Left lung (tissue), 4 donors: ENCODE measurements at regions not wholly inside any gene's neighbourhood (a gene's known extent, or its start where the extent isn't known, plus 50 kb on each side); places are given as distances from the start of the nearest gene placed in this dataset.
"Not testable (repeated sequence)": the region's sequence is repeated elsewhere in the genome, so short reads cannot be mapped to it uniquely, and the experiment has no call there.

Source experiments
- ATAC-seq: fragments of 200-7000 bp; cut with Tn5 transposase; one replicate; pipeline ENCODE4 v1.9.1; 2020; ENCODE audit warnings: moderate library complexity
- DNase-seq, 4 donors: peaks; one replicate each; pipeline ENCODE4 v3.0.0-alpha.2; 2013 to 2020
- H3K27ac ChIP-seq, 2 donors: fragments of 200-600 bp; sonication (generic) in 1 of 2; one replicate each; pipeline versions ENCODE4 v1.5.0 to v1.8.0; 2020 to 2021
- H3K27me3 ChIP-seq, 2 donors: fragments of 200-600 bp; sonication (generic) in 1 of 2; one replicate each; pipeline versions ENCODE4 v1.5.0 to v1.8.0; 2020 to 2021
- H3K36me3 ChIP-seq, 2 donors: fragments of 200-600 bp; sonication (generic) in 1 of 2; one replicate each; pipeline versions ENCODE4 v1.5.0 to v1.8.0; 2020 to 2021
- H3K4me1 ChIP-seq, 2 donors: fragments of 200-600 bp; one replicate each; pipeline ENCODE4 v1.8.0; 2021
- H3K4me3 ChIP-seq, 2 donors: fragments of 200-600 bp; sonication (generic) in 1 of 2; one replicate each; pipeline versions ENCODE4 v1.5.0 to v1.8.0; 2020 to 2021; ENCODE audit warnings: mild to moderate bottlenecking in 1 of 2
- H3K9me3 ChIP-seq, 2 donors: fragments of 200-600 bp; sonication (generic) in 1 of 2; one replicate each; pipeline versions ENCODE4 v1.5.0 to v1.8.0; 2020 to 2021
- CTCF ChIP-seq, 2 donors: fragments of 200-600 bp; sonication (generic) in 1 of 2; IDR thresholded peaks; one replicate each; pipeline versions ENCODE4 v1.5.0 to v1.8.0; 2021; ENCODE audit warnings: antibody characterized with exemption in 2 of 2
- intact Hi-C, 2 donors: fragments of 100-400 bp; cut with DNase I; formaldehyde crosslinking; loops; one replicate each; pipeline versions ENCODE4 v1.11.2 to v1.14.2; 2022
- donor health status: DM: no; HTN: yes; CAD: no.
- donor health status: DM: no; HTN: no; CAD: no.

- DNase-seq (no peak), ATAC-seq (peak; percentile 24)
- no peaks in the 10 kb centered on the region for H3K36me3 ChIP-seq
- no peak overlapping the region for H3K4me3 ChIP-seq
- intact Hi-C loops: no loop called here
- no peak overlapping the region for H3K27ac ChIP-seq
- no peaks in the 10 kb centered on the region for H3K27me3 ChIP-seq
- H3K9me3 ChIP-seq: no peaks in the 10 kb centered on the region
- no peak for TF ChIP-seq CTCF (IDR thresholded peaks at IDR 0.05)
- H3K4me1 ChIP-seq: no peaks in the 10 kb centered on the region
These were observed 175.4 kb downstream of the CDC14C start for GRCh38 chr7:49099587-49100326.

DNA sequence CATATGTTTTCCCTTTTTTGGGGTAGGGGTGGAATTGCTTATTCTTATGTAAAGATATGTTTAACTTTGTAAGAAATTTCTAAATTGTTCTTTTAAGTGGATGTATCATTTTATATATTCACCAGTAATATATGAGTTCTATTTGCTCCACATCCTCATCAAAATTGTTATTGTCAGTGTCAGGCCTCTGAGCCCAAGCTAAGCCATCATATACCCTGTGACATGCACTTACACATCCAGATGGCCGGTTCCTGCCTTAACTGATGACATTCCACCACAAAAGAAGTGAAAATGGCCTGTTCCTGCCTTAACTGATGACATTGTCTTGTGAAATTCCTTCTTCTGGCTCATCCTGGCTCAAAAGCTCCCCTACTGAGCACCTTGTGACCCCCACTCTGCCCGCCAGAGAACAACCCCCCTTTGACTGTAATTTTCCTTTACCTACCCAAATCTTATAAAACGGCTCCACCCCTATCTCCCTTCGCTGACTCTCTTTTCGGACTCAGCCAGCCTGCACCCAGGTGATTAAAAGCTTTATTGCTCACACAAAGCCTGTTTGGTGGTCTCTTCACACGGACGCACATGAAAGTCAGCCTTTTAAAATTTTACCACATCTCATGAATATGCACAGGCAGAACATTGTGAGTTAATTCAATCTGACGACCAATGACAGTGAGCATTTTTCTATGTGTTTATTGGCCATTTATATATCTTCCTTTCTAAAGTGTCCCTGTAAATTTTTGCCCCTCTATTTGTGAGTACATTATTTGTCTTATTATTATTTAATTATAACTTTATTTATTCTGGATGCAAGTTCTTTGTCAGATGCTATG is 176.8 kb downstream of the CDC14C start:
- H3K4me1 ChIP-seq, intact Hi-C loops, H3K27me3 ChIP-seq, H3K9me3 ChIP-seq, H3K27ac ChIP-seq, H3K36me3 ChIP-seq, ATAC-seq, H3K4me3 ChIP-seq, DNase-seq: not testable (repeated sequence)

DNA sequence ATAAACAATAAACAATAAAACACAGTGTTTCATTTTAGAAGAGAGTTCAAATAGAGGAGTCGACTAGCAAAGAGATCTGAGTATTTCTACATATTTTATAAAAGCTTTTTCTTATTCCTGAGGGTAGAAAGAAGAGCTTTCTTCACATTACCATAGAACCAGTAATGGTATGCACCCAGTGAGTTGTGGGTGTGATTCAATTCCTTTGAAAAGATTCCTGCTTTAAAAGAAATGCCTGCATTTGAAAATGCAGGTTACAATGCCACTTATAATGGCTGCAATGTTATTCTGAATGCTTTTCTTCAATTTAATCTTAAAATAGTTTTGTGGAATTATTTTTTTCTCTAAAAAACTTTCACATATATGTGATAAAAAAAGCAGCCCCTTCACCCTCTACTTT is 178.1 kb downstream of the CDC14C start:
- TF ChIP-seq CTCF (IDR thresholded peaks at IDR 0.05): no peak
- intact Hi-C loops: no loop called here
- no peak for DNase-seq

DNA sequence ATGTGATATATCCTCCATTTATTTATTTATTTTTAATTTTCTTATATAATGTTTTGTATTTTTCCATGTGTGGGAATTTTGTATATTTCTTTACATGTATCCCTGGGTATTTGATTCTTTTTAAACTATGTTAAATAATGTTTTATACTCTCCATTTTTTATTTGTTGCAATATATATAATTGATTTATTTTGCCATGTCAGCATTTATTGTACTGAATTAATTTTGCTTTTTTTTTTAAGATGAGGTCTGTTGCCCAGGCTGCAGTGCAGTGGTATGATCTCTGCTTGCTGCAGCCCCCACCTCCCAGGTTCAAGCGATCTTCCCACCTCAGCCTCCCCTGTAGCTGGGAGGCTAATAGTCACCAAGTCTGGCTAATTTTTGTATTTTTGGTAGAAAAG is 187.4 kb downstream of the CDC14C start:
- no peaks in the 10 kb centered on the region for H3K9me3 ChIP-seq
- intact Hi-C loops: no loop called here
- no peak overlapping the region for H3K4me3 ChIP-seq
- no peak for TF ChIP-seq CTCF (IDR thresholded peaks at IDR 0.05)
- no peak for DNase-seq
- H3K27me3 ChIP-seq: no peaks in the 10 kb centered on the region
- no peak for ATAC-seq
- H3K4me1 ChIP-seq: no peaks in the 10 kb centered on the region
- no peaks in the 10 kb centered on the region for H3K36me3 ChIP-seq
- no peak overlapping the region for H3K27ac ChIP-seq

More for the DNA sequence above, 178.1 kb downstream of the CDC14C start:
- Histone ChIP-seq H3K36me3 (no peaks in the 10 kb centered on the region), H3K4me1 (no peaks in the 10 kb centered on the region), H3K9me3 (no peaks in the 10 kb centered on the region), H3K27ac (no peak overlapping the region), H3K4me3 (no peak overlapping the region), H3K27me3 (no peaks in the 10 kb centered on the region)
- ATAC-seq: no peak

- no peak for TF ChIP-seq CTCF (IDR thresholded peaks at IDR 0.05)
- ATAC-seq: no peak
- Histone ChIP-seq H3K27ac (no peak overlapping the region), H3K9me3 (no peaks in the 10 kb centered on the region), H3K4me1 (no peaks in the 10 kb centered on the region), H3K36me3 (no peaks in the 10 kb centered on the region), H3K27me3 (no peaks in the 10 kb centered on the region), H3K4me3 (no peak overlapping the region)
- intact Hi-C loops: no loop called here
- DNase-seq: no peak
These were observed 187.9 kb downstream of the CDC14C start for GRCh38 chr7:49112222-49112621.
